Adrenal gland (tissue), 9 donors: ENCODE measurements at regions not wholly inside any gene's neighbourhood (a gene's known extent, or its start where the extent isn't known, plus 50 kb on each side); places are given as distances from the start of the nearest gene placed in this dataset.
"Not testable (repeated sequence)": the region's sequence is repeated elsewhere in the genome, so short reads cannot be mapped to it uniquely, and the experiment has no call there.

Experiments
- DNase-seq, 7 donors: peaks; one replicate each; pipeline ENCODE4 v3.0.0-alpha.2; 2019 to 2020
- H3K27ac ChIP-seq, 5 donors: fragments of 200-600 bp; sonication (generic) in 4 of 5; 1 replicate in 3 of 5; 2 replicates in 2 of 5; pipeline versions ENCODE4 v1.5.1 to v1.8.0; 2016 to 2020; ENCODE audit warnings: mild to moderate bottlenecking in 1 of 5
- H3K27me3 ChIP-seq: fragments of 200-600 bp; 2 replicates; pipeline ENCODE4 v1.8.0; 2021
- H3K36me3 ChIP-seq, 2 donors: fragments of 200-600 bp; replicated peaks in 1 of 2; 1 replicate in 1 of 2; 2 replicates in 1 of 2; pipeline versions ENCODE4 v1.5.1 to v1.8.0; 2018 to 2022
- H3K4me1 ChIP-seq, 2 donors: fragments of 200-600 bp; replicated peaks in 1 of 2; 1 replicate in 1 of 2; 2 replicates in 1 of 2; pipeline versions ENCODE4 v1.5.1 to v1.8.0; 2018 to 2021
- H3K4me3 ChIP-seq, 4 donors: fragments of 200-600 bp; sonication (generic) in 3 of 4; one replicate each; pipeline ENCODE4 v1.5.1; 2016 to 2018
- H3K9me3 ChIP-seq, 3 donors: fragments of 200-600 bp; sonication (generic) in 1 of 3; replicated peaks in 1 of 3; 1 replicate in 2 of 3; 2 replicates in 1 of 3; pipeline versions ENCODE4 v1.5.1 to v1.8.0; 2016 to 2021
- POLR2A ChIP-seq, 2 donors: fragments of 450-650 bp; IDR thresholded peaks; one replicate each; pipeline ENCODE4 v1.6.1; 2017; ENCODE audit warnings: antibody characterized with exemption in 2 of 2, mild to moderate bottlenecking in 2 of 2, moderate library complexity in 1 of 2
- WGBS, 4 donors: extraction: QIAGEN DNeasy Blood & Tissue Kit in 2 of 4; methylation state at CpG; one replicate each; pipeline versions ENCODE4 v1.1.5 to v1.1.7; 2013 to 2017; 5-methylcytosine and 5-hydroxymethylcytosine counted together
- intact Hi-C, 2 donors: fragments of 100-400 bp; cut with DNase I; formaldehyde crosslinking; loops; one replicate each; pipeline versions ENCODE4 v1.14.1 to v1.15.0; 2022 to 2023
- TF ChIP-seq, protein P1 (sequence below), 6 experiments: fragments of 450-650 bp in 4 of 6; fragments of 200-600 bp in 2 of 6; sonication (generic) in 1 of 6; IDR thresholded peaks; 1 replicate in 5 of 6; 2 replicates in 1 of 6; pipeline versions ENCODE4 v1.5.1 to v1.8.0; 2016 to 2021; ENCODE audit warnings: antibody characterized with exemption in 6 of 6, mild to moderate bottlenecking in 2 of 6, moderate library complexity in 1 of 6
- donor health status: healthy with polysubstance abuse.
- donor health status: Bipolar disorder and iron deficiency.
- donor health status: DM: yes; HTN: yes; CAD: no.
- donor health status: DM: no; HTN: no; CAD: no.
- donor health status: DM: no; HTN: no; CAD: no.

DNA sequence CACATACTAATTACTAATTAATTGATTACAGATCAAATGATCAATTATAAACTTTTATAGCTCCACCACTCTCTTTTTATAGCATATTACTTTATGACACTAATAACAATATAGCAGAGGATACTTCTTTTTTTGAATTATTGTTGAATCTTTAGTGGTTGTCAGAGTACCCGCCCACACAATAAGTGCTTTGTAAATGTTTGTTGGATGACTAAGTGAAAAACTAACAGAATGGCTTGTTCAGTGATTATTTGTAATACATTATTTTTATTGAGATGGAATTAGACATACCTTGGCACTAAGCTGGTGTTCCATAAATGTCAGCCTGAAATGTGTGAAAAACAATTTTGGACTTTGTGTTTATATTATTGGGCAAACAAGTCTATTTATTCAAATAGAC lies 670.5 kb upstream of the ATXN7L3B start:
- 84 to 89% (median 85%) methylated on average over 1 of the region's 1 CpG for WGBS, 4 donors
- TF ChIP-seq, protein P1, sequence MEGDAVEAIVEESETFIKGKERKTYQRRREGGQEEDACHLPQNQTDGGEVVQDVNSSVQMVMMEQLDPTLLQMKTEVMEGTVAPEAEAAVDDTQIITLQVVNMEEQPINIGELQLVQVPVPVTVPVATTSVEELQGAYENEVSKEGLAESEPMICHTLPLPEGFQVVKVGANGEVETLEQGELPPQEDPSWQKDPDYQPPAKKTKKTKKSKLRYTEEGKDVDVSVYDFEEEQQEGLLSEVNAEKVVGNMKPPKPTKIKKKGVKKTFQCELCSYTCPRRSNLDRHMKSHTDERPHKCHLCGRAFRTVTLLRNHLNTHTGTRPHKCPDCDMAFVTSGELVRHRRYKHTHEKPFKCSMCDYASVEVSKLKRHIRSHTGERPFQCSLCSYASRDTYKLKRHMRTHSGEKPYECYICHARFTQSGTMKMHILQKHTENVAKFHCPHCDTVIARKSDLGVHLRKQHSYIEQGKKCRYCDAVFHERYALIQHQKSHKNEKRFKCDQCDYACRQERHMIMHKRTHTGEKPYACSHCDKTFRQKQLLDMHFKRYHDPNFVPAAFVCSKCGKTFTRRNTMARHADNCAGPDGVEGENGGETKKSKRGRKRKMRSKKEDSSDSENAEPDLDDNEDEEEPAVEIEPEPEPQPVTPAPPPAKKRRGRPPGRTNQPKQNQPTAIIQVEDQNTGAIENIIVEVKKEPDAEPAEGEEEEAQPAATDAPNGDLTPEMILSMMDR (IDR thresholded peaks at IDR 0.05): no peak
- TF ChIP-seq POLR2A (IDR thresholded peaks at IDR 0.05): no peak
- Histone ChIP-seq H3K4me1 (no peaks in the 10 kb centered on the region), H3K27ac (no peak overlapping the region), H3K27me3 (no peaks in the 10 kb centered on the region), H3K4me3 (no peak overlapping the region), H3K9me3 (peaks cover 0 to 5% (median 0%) of the 10 kb centered on the region in 3 donors), H3K36me3 (no peaks in the 10 kb centered on the region)
- DNase-seq: no peak
- intact Hi-C loops: no loop called here

DNA sequence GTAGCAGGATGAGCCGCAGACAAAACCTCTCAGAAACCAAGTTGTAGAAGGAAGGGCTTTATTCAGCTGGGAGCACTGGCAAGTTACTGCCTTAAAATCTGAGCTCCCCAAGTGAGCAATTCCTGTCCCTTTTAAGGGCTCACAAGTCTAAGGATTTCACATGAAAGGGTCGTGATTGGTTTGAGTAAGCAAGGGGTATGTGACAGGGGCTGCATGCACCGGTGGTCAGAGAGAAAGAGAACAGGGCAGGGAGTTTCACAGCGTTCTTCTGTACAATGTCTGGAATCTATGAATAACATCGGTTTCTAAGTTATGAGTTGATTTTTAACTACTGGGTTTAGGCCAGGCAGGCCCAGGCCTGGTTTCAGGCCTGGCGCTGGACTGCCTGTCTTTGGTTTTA lies 660.3 kb upstream of the ATXN7L3B start:
- H3K9me3 ChIP-seq, DNase-seq, H3K27ac ChIP-seq, H3K36me3 ChIP-seq, intact Hi-C loops, H3K4me3 ChIP-seq, H3K4me1 ChIP-seq, H3K27me3 ChIP-seq: not testable (repeated sequence)
- 89 to 97% (median 93%) methylated on average over 6 of the region's 6 CpGs for WGBS, 4 donors

DNA sequence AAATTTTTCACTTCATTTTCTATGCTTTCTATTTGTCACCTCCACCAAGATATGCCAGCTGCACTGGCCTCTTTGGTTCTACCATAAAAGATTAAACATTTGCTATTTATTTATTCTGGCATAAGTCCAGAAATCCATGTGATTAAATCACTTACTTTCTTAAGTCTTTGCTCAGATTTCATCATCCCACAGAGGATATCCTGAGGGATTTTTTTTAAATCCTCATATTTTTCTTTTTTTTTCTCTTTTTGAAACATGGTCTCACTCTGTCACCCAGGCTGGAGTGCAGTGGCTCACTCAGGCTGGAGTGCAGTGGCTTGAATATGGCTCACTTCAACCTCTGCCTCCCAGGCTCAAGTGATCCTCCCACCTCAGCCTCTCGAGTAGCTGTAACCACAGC lies 645.4 kb upstream of the ATXN7L3B start:
- DNase-seq: no peak
- intact Hi-C loops: no loop called here

DNA sequence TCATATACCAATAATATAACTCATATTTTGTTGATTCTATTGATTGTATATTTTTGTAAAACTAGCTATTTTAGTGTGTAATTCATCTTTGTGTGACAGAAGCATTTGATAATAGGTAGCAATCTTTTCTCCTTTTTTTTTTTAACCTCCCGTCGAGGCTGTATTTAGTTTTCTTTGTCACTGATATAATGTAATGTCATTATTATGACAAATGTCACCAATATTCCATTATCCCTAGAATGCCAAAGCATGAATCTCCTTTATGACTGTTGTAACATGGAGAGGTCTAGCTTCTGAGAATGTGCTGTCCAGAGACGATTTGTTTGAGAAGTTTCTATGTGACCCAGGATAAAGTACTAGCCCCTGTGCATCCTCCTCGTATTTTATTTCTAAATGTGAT lies 639.0 kb upstream of the ATXN7L3B start:
- no peaks in the 10 kb centered on the region for H3K4me1 ChIP-seq
- H3K36me3 ChIP-seq: no peaks in the 10 kb centered on the region
- TF ChIP-seq, protein P1 (IDR thresholded peaks at IDR 0.05): no peak
- TF ChIP-seq POLR2A (IDR thresholded peaks at IDR 0.05): no peak
- H3K27me3 ChIP-seq: no peaks in the 10 kb centered on the region
- no peak for DNase-seq
- intact Hi-C loops: no loop called here
- 53 to 69% (median 61%) methylated on average over 4 of the region's 4 CpGs for WGBS, 4 donors
- H3K9me3 ChIP-seq: peaks cover 0 to 4% (median 0%) of the 10 kb centered on the region in 3 donors
- H3K4me3 ChIP-seq: no peak overlapping the region
- no peak overlapping the region for H3K27ac ChIP-seq

More for the DNA sequence above, 645.4 kb upstream of the ATXN7L3B start:
- no peaks in the 10 kb centered on the region for H3K36me3 ChIP-seq
- H3K9me3 ChIP-seq: no peaks in the 10 kb centered on the region
- 56 to 78% (median 63%) methylated on average over 1 of the region's 1 CpG for WGBS, 4 donors
- H3K4me1 ChIP-seq: no peaks in the 10 kb centered on the region
- no peaks in the 10 kb centered on the region for H3K27me3 ChIP-seq
- no peak overlapping the region for H3K4me3 ChIP-seq
- TF ChIP-seq POLR2A (IDR thresholded peaks at IDR 0.05): no peak
- TF ChIP-seq, protein P1 (IDR thresholded peaks at IDR 0.05): no peak
- no peak overlapping the region for H3K27ac ChIP-seq

DNA sequence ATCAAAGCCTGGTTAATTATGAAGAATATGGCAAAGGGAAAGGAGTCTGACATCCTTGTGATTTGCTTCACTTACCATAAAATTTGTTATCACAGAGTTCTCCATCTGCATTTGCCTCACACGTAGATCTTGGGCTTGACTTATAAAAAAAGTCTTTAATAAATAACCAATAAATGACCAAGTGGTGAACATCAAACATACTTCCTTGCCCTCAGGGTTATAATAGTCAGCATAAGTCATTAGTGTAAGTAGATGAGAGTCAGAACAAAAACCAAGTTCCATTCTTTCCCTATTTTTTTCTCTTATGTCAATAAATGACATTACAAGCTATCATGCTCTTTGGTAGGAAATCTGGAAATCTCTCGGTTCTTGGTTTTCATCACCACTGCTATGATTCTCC lies 635.4 kb upstream of the ATXN7L3B start:
- H3K36me3 ChIP-seq: no peaks in the 10 kb centered on the region
- DNase-seq: no peak
- no peak overlapping the region for H3K27ac ChIP-seq
- no peaks in the 10 kb centered on the region for H3K27me3 ChIP-seq
- intact Hi-C loops: no loop called here
- no peaks in the 10 kb centered on the region for H3K4me1 ChIP-seq
- H3K4me3 ChIP-seq: no peak overlapping the region
- no peak for TF ChIP-seq POLR2A (IDR thresholded peaks at IDR 0.05)
- TF ChIP-seq, protein P1 (IDR thresholded peaks at IDR 0.05): no peak
- 67 to 83% (median 74%) methylated on average over 2 of the region's 2 CpGs for WGBS, 4 donors
- H3K9me3 ChIP-seq: peaks cover 0 to 4% (median 0%) of the 10 kb centered on the region in 3 donors
